K562 (cell line): ENCODE measurements at regions not wholly inside any gene's neighbourhood (a gene's known extent, or its start where the extent isn't known, plus 50 kb on each side); places are given as distances from the start of the nearest gene placed in this dataset.

Experiments used
- ATAC-seq: fragments of 200-7000 bp; cut with Tn5 transposase; 3 replicates; pipeline ENCODE4 v1.9.1; 2020; ENCODE audit warnings: moderate library complexity
- BruUV-seq: library from RNA; stranded (reverse); fragments of 400-500 nt; replicated peaks from 2 replicates; lab custom pipeline; 2021; lab: Mats Ljungman, UMichigan
- CTCF ChIA-PET: fragments of 300-600 bp; formaldehyde crosslinking; extraction: SDS; loops from one replicate; lab custom pipeline; 2021; ENCODE audit warnings: low intra/inter-chr PET ratio; lab: Yijun Ruan, JAX
- POLR2A ChIA-PET: fragments of 300-600, 350-650 bp; sonication (Branson Sonifier 250); formaldehyde crosslinking; extraction: SDS; loops from one replicate; lab custom pipeline; 2021; ENCODE audit warnings: antibody characterized with exemption, inconsistent platforms; lab: Yijun Ruan, JAX
- DNase-seq, 4 experiments: peaks; one replicate each; pipeline versions ENCODE4 v3.0.0 to v3.0.0-alpha.2; 2011 to 2018; ENCODE audit warnings: low spot score in 3 of 4, mixed read lengths in 3 of 4; ENCODE audit errors: extremely low read depth in 1 of 4
- FAIRE-seq: peaks from 2 replicates; lab custom pipeline; 2011; peaks lifted over from hg19 to GRCh38; lab: Jason Lieb, UNC
- H2AFZ ChIP-seq: 2 replicates; pipeline ENCODE4 v1.6.0; 2011; ENCODE audit warnings: low read depth, low read length, control low read depth, inconsistent platforms
- H3K27ac ChIP-seq: fragments of 200-600 bp; 3 replicates; pipeline ENCODE4 v1.8.0; 2011; ENCODE audit warnings: low read depth, mild to moderate bottlenecking, control low read depth, inconsistent platforms, low read length, moderate library complexity, mixed read lengths; ENCODE audit errors: extremely low read depth
- H3K27me3 ChIP-seq, 2 experiments: fragments of 300-600 bp in 1 of 2; 2 replicates in 1 of 2; 3 replicates in 1 of 2; pipeline versions ENCODE4 v1.6.0 to v1.8.0; 2011; ENCODE audit warnings: inconsistent platforms in 2 of 2, low read length in 2 of 2, mild to moderate bottlenecking in 1 of 2, mixed read lengths in 1 of 2, moderate library complexity in 1 of 2; ENCODE audit not compliant: control insufficient read depth in 2 of 2, insufficient read depth in 2 of 2
- H3K36me3 ChIP-seq: fragments of 300-600 bp; 3 replicates; pipeline ENCODE4 v1.8.0; 2011; ENCODE audit warnings: mild to moderate bottlenecking, low read length, inconsistent platforms; ENCODE audit not compliant: control insufficient read depth, insufficient read depth
- H3K4me1 ChIP-seq, 2 experiments: fragments of 200-600 bp in 1 of 2; replicated peaks in 1 of 2; 2 replicates in 1 of 2; 3 replicates in 1 of 2; pipeline versions ENCODE4 v1.5.1 to v1.8.0; 2011; ENCODE audit warnings: inconsistent platforms in 2 of 2, low read length in 2 of 2, mild to moderate bottlenecking in 1 of 2, mixed read lengths in 1 of 2, moderate library complexity in 1 of 2; ENCODE audit not compliant: control insufficient read depth in 2 of 2, insufficient read depth in 2 of 2
- H3K4me2 ChIP-seq: 2 replicates; pipeline ENCODE4 v1.6.1; 2011; ENCODE audit warnings: low read length, control low read depth, inconsistent platforms, mixed read lengths; ENCODE audit not compliant: insufficient read depth
- H3K4me3 ChIP-seq: fragments of 200-600 bp; sonication (generic), shearing (Covaris generic); 2 replicates; pipeline ENCODE4 v1.5.1; 2016; ENCODE audit warnings: control low read depth, inconsistent platforms
- H3K79me2 ChIP-seq: fragments of 200-600 bp; 3 replicates; pipeline ENCODE4 v1.8.0; 2011; ENCODE audit warnings: low read length, inconsistent platforms; ENCODE audit not compliant: control insufficient read depth, insufficient read depth
- H3K9ac ChIP-seq, 2 experiments: 2 replicates each; pipeline versions ENCODE4 v1.6.0 to v1.6.1; 2011; ENCODE audit warnings: low read depth in 2 of 2, low read length in 2 of 2, control low read depth in 1 of 2, inconsistent platforms in 1 of 2, mild to moderate bottlenecking in 1 of 2, mixed read lengths in 1 of 2; ENCODE audit not compliant: insufficient read depth in 1 of 2
- H3K9me1 ChIP-seq: one replicate; pipeline ENCODE4 v1.6.0; 2011; ENCODE audit warnings: inconsistent platforms, mild to moderate bottlenecking, low read length, moderate library complexity; ENCODE audit not compliant: control insufficient read depth, insufficient read depth
- H3K9me3 ChIP-seq: replicated peaks from 2 replicates; pipeline ENCODE4 v1.5.1; 2011; ENCODE audit warnings: low read depth, low read length, inconsistent platforms; ENCODE audit not compliant: control insufficient read depth, insufficient read depth
- H4K20me1 ChIP-seq: replicated peaks from 2 replicates; pipeline ENCODE4 v1.6.1; 2011; ENCODE audit warnings: low read length, inconsistent platforms, mixed read lengths; ENCODE audit not compliant: control insufficient read depth, insufficient read depth
- CBX5 ChIP-seq: IDR thresholded peaks from 2 replicates; pipeline ENCODE4 v1.6.1; 2014; ENCODE audit warnings: low read depth, borderline replicate concordance
- CREB1 ChIP-seq, 2 experiments: sonication (generic) in 1 of 2; formaldehyde crosslinking in 1 of 2; IDR thresholded peaks; 2 replicates each; pipeline versions ENCODE4 v1.6.1 to v1.8.0; 2012 to 2022; ENCODE audit warnings: inconsistent platforms in 1 of 2, mild to moderate bottlenecking in 1 of 2, missing genetic modification reagents in 1 of 2, moderate library complexity in 1 of 2
- NCOR1 ChIP-seq: fragments of 450-650 bp; IDR thresholded peaks from 2 replicates; pipeline ENCODE4 v1.6.1; 2016; ENCODE audit warnings: mild to moderate bottlenecking, moderate library complexity
- TEAD1 ChIP-seq, 2 experiments: fragments of 450-650 bp in 1 of 2; sonication (generic) in 1 of 2; formaldehyde crosslinking; IDR thresholded peaks; 2 replicates each; pipeline versions ENCODE4 v1.4.0 to v1.8.0; 2020 to 2022; ENCODE audit warnings: mild to moderate bottlenecking in 2 of 2, missing genetic modification reagents in 1 of 2
- ZNF134 ChIP-seq: fragments of 250-450 bp; sonication (Bioruptor Pico); conservative IDR thresholded peaks from 2 replicates; pipeline ENCODE4 v1.4.0; 2020
- WGBS: fragments of 100-300 bp; shearing (Covaris generic); methylation state at CpG from one replicate; pipeline ENCODE4 v1.1.6; 2016; ENCODE audit warnings: low coverage, mixed read lengths; ENCODE audit not compliant: insufficient coverage; ENCODE audit errors: missing lambda C conversion rate; 5-methylcytosine and 5-hydroxymethylcytosine counted together
- in situ Hi-C: fragments of 300-500 bp; cut with MboI; formaldehyde crosslinking; loops from 4 replicates; pipeline ENCODE4 v1.15.0; 2018; ENCODE audit warnings: inconsistent platforms, mixed read lengths
- intact Hi-C: fragments of 100-400 bp; cut with micrococcal nuclease; formaldehyde crosslinking; loops from 2 replicates; pipeline ENCODE4 v1.14.2; 2022

GRCh38 chr20:51876313-51876940, 74.1 kb upstream of the SALL4 start (continued):
- TF ChIP-seq CBX5 (no peak), ZNF134 (no peak), TEAD1 (CRISPR knock-in tag; IDR thresholded peaks at IDR 0.05) (no peak)

DNA sequence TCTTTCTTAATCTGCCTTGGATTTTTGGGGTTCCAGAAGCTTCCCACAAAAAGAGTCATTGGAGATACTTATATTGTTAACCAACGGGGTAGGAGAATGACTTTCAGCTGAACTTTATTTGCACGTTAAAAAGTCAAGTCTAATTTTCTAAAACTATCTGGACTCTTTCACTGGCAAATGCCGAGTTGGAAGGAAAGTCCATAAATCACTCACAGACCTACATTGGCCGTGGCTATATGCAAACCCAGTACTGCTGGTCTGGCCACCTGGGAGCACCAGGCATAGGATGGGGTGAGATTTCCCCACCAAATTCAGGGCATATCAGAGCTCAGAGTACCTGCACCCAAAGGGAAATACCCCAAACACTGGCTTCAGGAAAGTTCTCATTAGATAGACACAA, 71.3 kb upstream of the SALL4 start:
- Histone ChIP-seq H3K79me2 (no peaks in the 10 kb centered on the region), H3K4me3 (no peak overlapping the region), H3K9me1 (no peaks in the 10 kb centered on the region), H3K9me3 (no peaks in the 10 kb centered on the region), H3K4me2 (no peak overlapping the region), H2AFZ (no peak overlapping the region), H4K20me1 (no peaks in the 10 kb centered on the region), H3K36me3 (no peaks in the 10 kb centered on the region), H3K4me1 (no peaks in the 10 kb centered on the region), H3K9ac (no peak overlapping the region), H3K27ac (no peak overlapping the region)
- FAIRE-seq (no peak), DNase-seq (no peak)
- CTCF ChIA-PET, result no interaction called here
- BruUV-seq, result no TSS peak
- in situ Hi-C loops, result no loop called here
- WGBS, result 0% methylated on average over 4 of the region's 4 CpGs
- TF ChIP-seq NCOR1, result no peak
- no peak for TF ChIP-seq CREB1 (IDR thresholded peaks at IDR 0.05)
- no peak for TF ChIP-seq CREB1 (CRISPR knock-in tag; IDR thresholded peaks at IDR 0.05)
- TF ChIP-seq, all 486 proteins: peak for 0
- intact Hi-C loops, result no loop called here
- POLR2A ChIA-PET, result no interaction called here
- ATAC-seq, result no peak
- H3K27me3 ChIP-seq, result peaks cover 11 to 23% of the 10 kb centered on the region in 2 experiments; a peak in 4 of 5 replicates
